ENCODE measurements at regions not wholly inside any gene's neighbourhood (a gene's known extent, or its start where the extent isn't known, plus 50 kb on each side); places are given as distances from the start of the nearest gene placed in this dataset.

DNA sequence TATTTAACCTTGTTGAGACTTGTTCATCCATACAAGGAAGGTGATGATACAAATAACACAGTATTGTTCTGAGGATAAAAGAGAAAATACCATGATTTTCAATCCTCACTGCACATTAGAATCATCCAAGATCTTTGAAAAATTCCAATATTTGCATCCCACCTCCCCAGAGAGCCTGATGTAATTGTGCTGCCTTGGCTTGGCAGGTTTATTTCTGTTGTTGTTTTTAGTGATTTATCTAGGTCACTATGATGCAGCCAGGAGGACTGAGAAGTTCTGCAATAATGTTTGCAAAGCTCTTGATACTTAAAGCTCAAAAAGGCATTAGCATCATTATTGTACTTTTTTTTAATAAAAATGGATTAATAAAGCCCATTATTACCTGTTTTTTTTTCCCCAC is 67.0 kb upstream of the NMUR2 start:
- CTCF ChIA-PET (ENCODE audit: partially characterized antibody) = interaction anchor here (1.6 kb wide), 1 partner anchor 17 kb away, joined by 7 read pairs; no protein-coding TSS in a partner anchor
- TF ChIP-seq RBBP5 (IDR thresholded peaks at IDR 0.05; ENCODE audit: borderline replicate concordance, low read depth, low read length) (no peak), JUND (IDR thresholded peaks at IDR 0.05; ENCODE audit: low read length) (no peak), HDAC6 (IDR thresholded peaks at IDR 0.05; ENCODE audit: low read depth, low read length) (no peak), KDM1A (IDR thresholded peaks at IDR 0.05; ENCODE audit: borderline replicate concordance, low read length) (no peak), TEAD4 (IDR thresholded peaks at IDR 0.05; ENCODE audit: low read depth, low read length) (no peak), HDAC2 (IDR thresholded peaks at IDR 0.05; ENCODE audit: borderline replicate concordance in 1 of 2, low read depth in 2 of 2, low read length in 2 of 2) (no peak), SIRT6 (IDR thresholded peaks at IDR 0.05; ENCODE audit: low read length) (no peak), RXRA (IDR thresholded peaks at IDR 0.05; ENCODE audit: insufficient read depth, low read depth, low read length) (no peak)

More for the DNA sequence above, 67.0 kb upstream of the NMUR2 start:
- POLR2A ChIA-PET (ENCODE audit: partially characterized antibody) = no interaction called here
- no peak overlapping the region for H4K91ac ChIP-seq (replicated peaks; ENCODE audit: insufficient read length, low read length)
- H3K4me1 ChIP-seq (replicated peaks in 1 of 4; ENCODE audit: control insufficient read depth in 3 of 4, insufficient read depth in 4 of 4, low read length in 3 of 4) = no peaks in the 10 kb centered on the region
- no peak overlapping the region for H2AK5ac ChIP-seq (ENCODE audit: low read depth, low read length)
- no peak overlapping the region for H2BK12ac ChIP-seq (ENCODE audit: low read depth, low read length)
- no peaks in the 10 kb centered on the region; the same call in 1 of the 2 replicates for H3K23me2 ChIP-seq (ENCODE audit: low read depth, low read length)
- no peaks in the 10 kb centered on the region for H3K79me1 ChIP-seq (ENCODE audit: low read depth, low read length)
- FAIRE-seq (no peak), DNase-seq (ENCODE audit: low read depth in 1 of 2, low spot score in 2 of 2) (no peak)
- no peak overlapping the region for H3K4me2 ChIP-seq (ENCODE audit: insufficient read depth in 1 of 2, low read depth in 2 of 2, low read length in 2 of 2)
- no peaks in the 10 kb centered on the region for H3K36me3 ChIP-seq (ENCODE audit: control insufficient read depth in 2 of 4, insufficient read depth in 4 of 4, low read length in 3 of 4)
- no peak overlapping the region for H3K14ac ChIP-seq (ENCODE audit: insufficient read length)
- H3K4me3 ChIP-seq (ENCODE audit: extremely low read depth in 1 of 4, insufficient read depth in 2 of 4, low read depth in 3 of 4, low read length in 4 of 4) = no peak overlapping the region
- H3K56ac ChIP-seq (replicated peaks; ENCODE audit: insufficient read length, low read depth, low read length) = no peak overlapping the region
- H2BK120ac ChIP-seq (replicated peaks; ENCODE audit: low read depth, low read length) = no peak overlapping the region
- no peak overlapping the region for H3K18ac ChIP-seq (ENCODE audit: extremely low read depth, low read length)
- no peak overlapping the region for H2BK20ac ChIP-seq (ENCODE audit: low read length)
- no peak overlapping the region for H2AFZ ChIP-seq (ENCODE audit: low read length)
- H3K9me3 ChIP-seq (ENCODE audit: insufficient read depth in 2 of 2, low read depth in 1 of 2, low read length in 1 of 2) = no peaks in the 10 kb centered on the region
- no peaks in the 10 kb centered on the region for H3K79me2 ChIP-seq (ENCODE audit: control insufficient read depth in 1 of 2, insufficient read depth in 2 of 2, low read length in 2 of 2)
- H4K5ac ChIP-seq (ENCODE audit: insufficient read length, low read depth, low read length) = no peak overlapping the region
- H3K27me3 ChIP-seq (replicated peaks in 1 of 4; ENCODE audit: control insufficient read depth in 3 of 4, extremely low read depth in 1 of 4, insufficient read depth in 3 of 4, low read length in 3 of 4) = no peaks in the 10 kb centered on the region
- no peak overlapping the region for H3K27ac ChIP-seq (ENCODE audit: low read depth, low read length)
- no peak overlapping the region for H2BK15ac ChIP-seq (ENCODE audit: low read length)
- H4K20me1 ChIP-seq (replicated peaks in 1 of 2; ENCODE audit: control insufficient read depth in 1 of 2, insufficient read depth in 2 of 2, low read length in 2 of 2) = no peaks in the 10 kb centered on the region
- H4K8ac ChIP-seq (ENCODE audit: extremely low read depth, insufficient read depth, low read length) = no peak overlapping the region
- no peak overlapping the region for H2BK5ac ChIP-seq (ENCODE audit: low read depth, low read length)
- H3K23ac ChIP-seq (ENCODE audit: insufficient read length) = no peak overlapping the region
- no peak overlapping the region for H3K9ac ChIP-seq (replicated peaks in 1 of 4; ENCODE audit: extremely low read depth in 1 of 4, low read depth in 3 of 4, low read length in 3 of 4)
- no peak overlapping the region for H3K4ac ChIP-seq (replicated peaks; ENCODE audit: insufficient read length, low read depth, low read length)
